Natural killer cell (primary cell): ENCODE measurements at regions not wholly inside any gene's neighbourhood (a gene's known extent, or its start where the extent isn't known, plus 50 kb on each side); places are given as distances from the start of the nearest gene placed in this dataset.

Experiments used
- ATAC-seq, 3 donors: fragments of 150-1000 bp in 2 of 3; fragments of 200-7000 bp in 1 of 3; cut with Tn5 transposase; 1 replicate in 1 of 3; 2 replicates in 2 of 3; pipeline ENCODE4 v1.10.0; 2021; ENCODE audit warnings: mild to moderate bottlenecking in 2 of 3, moderate library complexity in 2 of 3
- DNase-seq, 2 donors: peaks; one replicate each; pipeline versions ENCODE4 v3.0.0 to v3.0.0-alpha.2; 2013 to 2021; ENCODE audit warnings: mixed read lengths in 1 of 2
- H3K27ac ChIP-seq: one replicate; pipeline ENCODE4 v1.5.1; 2013; ENCODE audit warnings: mild to moderate bottlenecking, low read length
- H3K27me3 ChIP-seq: one replicate; pipeline ENCODE4 v1.6.1; 2013; ENCODE audit warnings: low read length; ENCODE audit not compliant: control insufficient read depth, insufficient read depth
- H3K36me3 ChIP-seq: one replicate; pipeline ENCODE4 v1.6.1; 2013; ENCODE audit warnings: low read length; ENCODE audit not compliant: control insufficient read depth, insufficient read depth
- H3K4me1 ChIP-seq: one replicate; pipeline ENCODE4 v1.6.1; 2013; ENCODE audit warnings: low read length; ENCODE audit not compliant: control insufficient read depth, insufficient read depth
- H3K4me3 ChIP-seq: one replicate; pipeline ENCODE4 v1.5.1; 2013; ENCODE audit warnings: low read length
- H3K9me3 ChIP-seq: one replicate; pipeline ENCODE4 v1.6.1; 2013; ENCODE audit warnings: low read length; ENCODE audit not compliant: control insufficient read depth, insufficient read depth
- H3K27ac Mint-ChIP-seq, 2 donors: one replicate each; pipeline ENCODE4 v1.8.0; 2022; ENCODE audit warnings: mild to moderate bottlenecking in 2 of 2, mixed read lengths in 2 of 2, moderate library complexity in 1 of 2
- H3K27me3 Mint-ChIP-seq, 2 donors: one replicate each; pipeline ENCODE4 v1.8.0; 2022; ENCODE audit warnings: low read depth in 2 of 2, mixed read lengths in 2 of 2
- H3K36me3 Mint-ChIP-seq: one replicate; pipeline ENCODE4 v1.8.0; 2022; ENCODE audit warnings: mixed read lengths
- H3K4me1 Mint-ChIP-seq, 2 donors: one replicate each; pipeline ENCODE4 v1.8.0; 2022; ENCODE audit warnings: mixed read lengths in 2 of 2
- H3K4me3 Mint-ChIP-seq: one replicate; pipeline ENCODE4 v1.8.0; 2022; ENCODE audit warnings: mild to moderate bottlenecking, moderate library complexity, mixed read lengths
- H3K9me3 Mint-ChIP-seq, 2 donors: one replicate each; pipeline ENCODE4 v1.8.0; 2022; ENCODE audit warnings: mixed read lengths in 2 of 2
- WGBS: methylation state at CpG from one replicate; pipeline ENCODE4 v1.1.7; 2013; ENCODE audit warnings: missing lambda C conversion rate; ENCODE audit not compliant: insufficient coverage; 5-methylcytosine and 5-hydroxymethylcytosine counted together
- intact Hi-C: fragments of 100-400 bp; cut with micrococcal nuclease; formaldehyde crosslinking; loops from one replicate; pipeline ENCODE4 v1.14.2; 2022
- TF ChIP-seq, protein P1 (sequence below): fragments of 200-600 bp; IDR thresholded peaks from one replicate; pipeline ENCODE4 v1.8.0; 2022; ENCODE audit warnings: antibody characterized with exemption

DNA sequence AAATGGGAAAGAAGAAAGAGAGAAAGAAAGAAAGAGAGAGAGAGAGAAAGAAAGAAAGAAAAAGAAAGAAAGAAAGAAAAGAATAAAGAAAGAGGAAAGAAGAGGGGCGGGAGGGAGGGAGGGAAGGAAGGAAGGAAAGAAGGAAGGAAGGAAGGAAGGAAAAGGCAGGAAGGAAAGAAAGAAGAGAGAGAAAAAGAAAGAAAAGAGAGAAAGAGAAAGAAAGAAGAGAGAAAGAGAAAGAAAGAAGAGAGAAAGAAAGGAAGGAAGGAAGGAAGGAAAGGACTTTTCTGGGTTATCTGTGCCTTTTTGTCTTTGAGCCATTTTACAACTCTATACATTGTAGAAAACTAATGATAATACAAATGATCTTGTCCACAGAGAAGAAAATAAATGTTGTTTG, 136.6 kb upstream of the SMAD3 start:
- Mint-ChIP-seq H3K4me3 (no peak overlapping the region), H3K36me3 (no peaks in the 10 kb centered on the region), H3K27me3 (peaks cover 6 to 21% of the 10 kb centered on the region in 2 donors), H3K4me1 (no peaks in the 10 kb centered on the region), H3K9me3 (no peaks in the 10 kb centered on the region), H3K27ac (no peak overlapping the region)
- Histone ChIP-seq H3K27ac (no peak overlapping the region), H3K9me3 (peaks cover 2% of the 10 kb centered on the region), H3K4me1 (no peaks in the 10 kb centered on the region), H3K36me3 (no peaks in the 10 kb centered on the region), H3K4me3 (no peak overlapping the region), H3K27me3 (no peaks in the 10 kb centered on the region)
- 93% methylated on average over 1 of the region's 1 CpG for WGBS
- ATAC-seq: no peak
- DNase-seq: no peak
- TF ChIP-seq, protein P1, sequence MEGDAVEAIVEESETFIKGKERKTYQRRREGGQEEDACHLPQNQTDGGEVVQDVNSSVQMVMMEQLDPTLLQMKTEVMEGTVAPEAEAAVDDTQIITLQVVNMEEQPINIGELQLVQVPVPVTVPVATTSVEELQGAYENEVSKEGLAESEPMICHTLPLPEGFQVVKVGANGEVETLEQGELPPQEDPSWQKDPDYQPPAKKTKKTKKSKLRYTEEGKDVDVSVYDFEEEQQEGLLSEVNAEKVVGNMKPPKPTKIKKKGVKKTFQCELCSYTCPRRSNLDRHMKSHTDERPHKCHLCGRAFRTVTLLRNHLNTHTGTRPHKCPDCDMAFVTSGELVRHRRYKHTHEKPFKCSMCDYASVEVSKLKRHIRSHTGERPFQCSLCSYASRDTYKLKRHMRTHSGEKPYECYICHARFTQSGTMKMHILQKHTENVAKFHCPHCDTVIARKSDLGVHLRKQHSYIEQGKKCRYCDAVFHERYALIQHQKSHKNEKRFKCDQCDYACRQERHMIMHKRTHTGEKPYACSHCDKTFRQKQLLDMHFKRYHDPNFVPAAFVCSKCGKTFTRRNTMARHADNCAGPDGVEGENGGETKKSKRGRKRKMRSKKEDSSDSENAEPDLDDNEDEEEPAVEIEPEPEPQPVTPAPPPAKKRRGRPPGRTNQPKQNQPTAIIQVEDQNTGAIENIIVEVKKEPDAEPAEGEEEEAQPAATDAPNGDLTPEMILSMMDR: peak; percentile 18
- intact Hi-C loops: no loop called here

DNA sequence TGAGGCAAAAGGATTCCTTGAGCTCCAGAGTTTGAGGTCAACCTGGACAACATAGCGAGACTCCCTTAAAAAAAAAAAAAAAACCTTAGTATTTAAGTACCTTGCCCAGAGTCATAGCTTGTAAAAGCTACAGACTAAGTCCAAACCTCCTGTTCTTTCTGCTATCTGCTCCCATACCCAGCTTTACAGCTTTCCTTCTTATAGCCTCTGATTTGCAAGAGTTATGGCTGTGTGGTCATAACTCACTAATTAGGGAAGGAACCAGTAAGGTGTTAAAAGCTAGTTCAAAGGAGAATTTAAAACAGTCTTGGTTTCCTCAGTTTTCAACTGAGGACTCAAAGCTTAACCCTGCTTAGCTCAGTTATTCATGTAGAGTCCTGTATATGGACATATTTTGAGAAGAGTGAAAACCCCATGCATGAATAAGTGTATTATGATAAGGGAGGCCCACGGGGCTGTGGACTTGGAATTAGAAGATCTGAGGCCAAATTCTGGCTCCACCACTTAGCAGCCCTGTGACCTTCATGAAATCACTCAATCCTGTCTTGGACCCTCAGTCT, 135.5 kb upstream of the SMAD3 start:
- intact Hi-C loops: no loop called here
- Histone ChIP-seq H3K27me3 (no peaks in the 10 kb centered on the region), H3K4me3 (no peak overlapping the region), H3K4me1 (no peaks in the 10 kb centered on the region), H3K36me3 (no peaks in the 10 kb centered on the region), H3K9me3 (peaks cover 2% of the 10 kb centered on the region), H3K27ac (no peak overlapping the region)
- Mint-ChIP-seq H3K27me3 (peaks cover 7 to 19% of the 10 kb centered on the region in 2 donors), H3K4me3 (no peak overlapping the region), H3K9me3 (no peaks in the 10 kb centered on the region), H3K4me1 (no peaks in the 10 kb centered on the region), H3K27ac (no peak overlapping the region), H3K36me3 (no peaks in the 10 kb centered on the region)
- ATAC-seq: no peak
- TF ChIP-seq, protein P1: no peak
- DNase-seq: no peak
- 82% methylated on average over 2 of the region's 2 CpGs for WGBS

DNA sequence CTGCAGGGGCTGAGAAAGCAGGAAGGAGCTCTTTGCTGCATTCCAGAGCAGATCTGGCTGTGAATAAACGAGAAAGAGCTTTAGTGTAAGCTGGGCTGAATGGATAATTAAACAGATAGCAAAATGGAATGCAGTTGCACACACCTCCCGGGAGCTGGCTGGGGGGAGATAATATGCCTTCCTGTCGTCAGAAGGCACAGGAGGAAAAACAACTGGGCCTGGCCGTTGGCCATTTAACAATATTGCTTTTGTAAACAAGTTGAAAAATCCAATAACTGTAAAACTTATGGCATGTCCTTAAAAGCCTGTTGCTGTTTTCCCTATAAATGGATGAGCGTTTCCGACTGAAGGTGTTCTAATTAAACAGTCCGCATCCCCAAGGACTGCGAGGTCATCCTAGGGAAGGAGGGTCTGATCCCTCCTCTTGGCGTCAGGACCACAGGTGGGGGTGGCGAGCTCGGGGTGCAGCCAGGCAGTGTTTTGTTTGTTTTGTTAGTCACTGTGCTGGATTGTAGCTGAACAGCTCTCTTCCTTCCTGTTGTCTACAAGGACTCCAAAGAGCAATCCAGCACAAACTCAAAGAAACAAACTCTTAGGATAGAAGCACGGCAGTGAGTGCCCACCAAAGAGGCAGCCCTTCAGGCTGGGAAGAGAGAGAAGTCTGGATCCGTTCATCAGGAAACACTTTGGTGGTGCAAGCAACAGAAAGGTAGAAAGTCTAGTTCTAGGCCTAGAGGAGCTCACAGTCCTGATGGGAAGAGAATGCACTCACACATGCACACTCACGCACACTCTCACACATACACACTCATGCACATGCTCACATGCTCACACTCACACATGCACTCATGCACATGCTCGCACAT, 133.4 kb upstream of the SMAD3 start:
- TF ChIP-seq, protein P1: no peak
- ATAC-seq (no peak), DNase-seq (peak in 1 of 2 donors; percentile 1)
- Histone ChIP-seq H3K4me3 (no peak overlapping the region), H3K4me1 (peaks cover 4% of the 10 kb centered on the region), H3K36me3 (no peaks in the 10 kb centered on the region), H3K27me3 (no peaks in the 10 kb centered on the region), H3K27ac (no peak overlapping the region), H3K9me3 (peaks cover 2% of the 10 kb centered on the region)
- WGBS: 90% methylated on average over 14 of the region's 15 CpGs
- intact Hi-C loops: no loop called here
- H3K36me3 Mint-ChIP-seq: no peaks in the 10 kb centered on the region
- H3K27me3 Mint-ChIP-seq: peaks cover 12 to 14% of the 10 kb centered on the region in 2 donors
- H3K4me1 Mint-ChIP-seq: no peaks in the 10 kb centered on the region
- H3K4me3 Mint-ChIP-seq: no peak overlapping the region
- no peak overlapping the region for H3K27ac Mint-ChIP-seq
- H3K9me3 Mint-ChIP-seq: no peaks in the 10 kb centered on the region
